K562 (cell line): ENCODE measurements at regions not wholly inside any gene's neighbourhood (a gene's known extent, or its start where the extent isn't known, plus 50 kb on each side); places are given as distances from the start of the nearest gene placed in this dataset.

Experiments
- ATAC-seq: fragments of 200-7000 bp; cut with Tn5 transposase; 3 replicates; pipeline ENCODE4 v1.9.1; 2020; ENCODE audit warnings: moderate library complexity
- BruUV-seq: library from RNA; stranded (reverse); fragments of 400-500 nt; replicated peaks from 2 replicates; lab custom pipeline; 2021; lab: Mats Ljungman, UMichigan
- CTCF ChIA-PET: fragments of 300-600 bp; formaldehyde crosslinking; extraction: SDS; loops from one replicate; lab custom pipeline; 2021; ENCODE audit warnings: low intra/inter-chr PET ratio; lab: Yijun Ruan, JAX
- POLR2A ChIA-PET: fragments of 300-600, 350-650 bp; sonication (Branson Sonifier 250); formaldehyde crosslinking; extraction: SDS; loops from one replicate; lab custom pipeline; 2021; ENCODE audit warnings: antibody characterized with exemption, inconsistent platforms; lab: Yijun Ruan, JAX
- DNase-seq, 4 experiments: peaks; one replicate each; pipeline versions ENCODE4 v3.0.0 to v3.0.0-alpha.2; 2011 to 2018; ENCODE audit warnings: low spot score in 3 of 4, mixed read lengths in 3 of 4; ENCODE audit errors: extremely low read depth in 1 of 4
- FAIRE-seq: peaks from 2 replicates; lab custom pipeline; 2011; peaks lifted over from hg19 to GRCh38; lab: Jason Lieb, UNC
- H2AFZ ChIP-seq: 2 replicates; pipeline ENCODE4 v1.6.0; 2011; ENCODE audit warnings: low read depth, low read length, control low read depth, inconsistent platforms
- H3K27ac ChIP-seq: fragments of 200-600 bp; 3 replicates; pipeline ENCODE4 v1.8.0; 2011; ENCODE audit warnings: low read depth, mild to moderate bottlenecking, control low read depth, inconsistent platforms, low read length, moderate library complexity, mixed read lengths; ENCODE audit errors: extremely low read depth
- H3K27me3 ChIP-seq, 2 experiments: fragments of 300-600 bp in 1 of 2; 2 replicates in 1 of 2; 3 replicates in 1 of 2; pipeline versions ENCODE4 v1.6.0 to v1.8.0; 2011; ENCODE audit warnings: inconsistent platforms in 2 of 2, low read length in 2 of 2, mild to moderate bottlenecking in 1 of 2, mixed read lengths in 1 of 2, moderate library complexity in 1 of 2; ENCODE audit not compliant: control insufficient read depth in 2 of 2, insufficient read depth in 2 of 2
- H3K36me3 ChIP-seq: fragments of 300-600 bp; 3 replicates; pipeline ENCODE4 v1.8.0; 2011; ENCODE audit warnings: mild to moderate bottlenecking, low read length, inconsistent platforms; ENCODE audit not compliant: control insufficient read depth, insufficient read depth
- H3K4me1 ChIP-seq, 2 experiments: fragments of 200-600 bp in 1 of 2; replicated peaks in 1 of 2; 2 replicates in 1 of 2; 3 replicates in 1 of 2; pipeline versions ENCODE4 v1.5.1 to v1.8.0; 2011; ENCODE audit warnings: inconsistent platforms in 2 of 2, low read length in 2 of 2, mild to moderate bottlenecking in 1 of 2, mixed read lengths in 1 of 2, moderate library complexity in 1 of 2; ENCODE audit not compliant: control insufficient read depth in 2 of 2, insufficient read depth in 2 of 2
- H3K4me2 ChIP-seq: 2 replicates; pipeline ENCODE4 v1.6.1; 2011; ENCODE audit warnings: low read length, control low read depth, inconsistent platforms, mixed read lengths; ENCODE audit not compliant: insufficient read depth
- H3K4me3 ChIP-seq: fragments of 200-600 bp; sonication (generic), shearing (Covaris generic); 2 replicates; pipeline ENCODE4 v1.5.1; 2016; ENCODE audit warnings: control low read depth, inconsistent platforms
- H3K79me2 ChIP-seq: fragments of 200-600 bp; 3 replicates; pipeline ENCODE4 v1.8.0; 2011; ENCODE audit warnings: low read length, inconsistent platforms; ENCODE audit not compliant: control insufficient read depth, insufficient read depth
- H3K9ac ChIP-seq, 2 experiments: 2 replicates each; pipeline versions ENCODE4 v1.6.0 to v1.6.1; 2011; ENCODE audit warnings: low read depth in 2 of 2, low read length in 2 of 2, control low read depth in 1 of 2, inconsistent platforms in 1 of 2, mild to moderate bottlenecking in 1 of 2, mixed read lengths in 1 of 2; ENCODE audit not compliant: insufficient read depth in 1 of 2
- H3K9me1 ChIP-seq: one replicate; pipeline ENCODE4 v1.6.0; 2011; ENCODE audit warnings: inconsistent platforms, mild to moderate bottlenecking, low read length, moderate library complexity; ENCODE audit not compliant: control insufficient read depth, insufficient read depth
- H3K9me3 ChIP-seq: replicated peaks from 2 replicates; pipeline ENCODE4 v1.5.1; 2011; ENCODE audit warnings: low read depth, low read length, inconsistent platforms; ENCODE audit not compliant: control insufficient read depth, insufficient read depth
- H4K20me1 ChIP-seq: replicated peaks from 2 replicates; pipeline ENCODE4 v1.6.1; 2011; ENCODE audit warnings: low read length, inconsistent platforms, mixed read lengths; ENCODE audit not compliant: control insufficient read depth, insufficient read depth
- ADNP ChIP-seq: fragments of 200-800 bp; sonication (Bioruptor generic); IDR thresholded peaks from 2 replicates; pipeline ENCODE4 v1.6.1; 2016; ENCODE audit warnings: missing genetic modification characterization, missing compliant biosample characterization
- ASH1L ChIP-seq: fragments of 450-650 bp; IDR thresholded peaks from 2 replicates; pipeline ENCODE4 v1.6.1; 2018; ENCODE audit warnings: borderline replicate concordance, mild to moderate bottlenecking, low read depth; ENCODE audit not compliant: partially characterized antibody
- DACH1 ChIP-seq: fragments of 450-650 bp; IDR thresholded peaks from 2 replicates; pipeline ENCODE4 v1.6.1; 2018; ENCODE audit not compliant: partially characterized antibody
- MTF1 ChIP-seq: fragments of 250-450 bp; sonication (Bioruptor Pico); IDR thresholded peaks from 2 replicates; pipeline ENCODE4 v1.9.0; 2021; ENCODE audit warnings: moderate library complexity, mild to moderate bottlenecking, inconsistent platforms, borderline replicate concordance
- MYNN ChIP-seq, 2 experiments: sonication (generic); formaldehyde crosslinking in 1 of 2; IDR thresholded peaks; 2 replicates each; pipeline versions ENCODE4 v1.5.0 to v1.6.1; 2016 to 2020; ENCODE audit warnings: antibody characterized with exemption in 1 of 2, missing genetic modification reagents in 1 of 2
- PYGO2 ChIP-seq: fragments of 450-650 bp; IDR thresholded peaks from 2 replicates; pipeline ENCODE4 v1.6.1; 2016; ENCODE audit warnings: mild to moderate bottlenecking, missing genetic modification characterization, moderate library complexity, missing compliant biosample characterization
- RBBP5 ChIP-seq: fragments of 200-600 bp; sonication (generic); IDR thresholded peaks from 2 replicates; pipeline ENCODE4 v1.6.1; 2012; ENCODE audit warnings: borderline replicate concordance, mild to moderate bottlenecking, low read length, control low read depth, inconsistent platforms; ENCODE audit not compliant: insufficient read depth, poor library complexity, severe bottlenecking
- XRCC4 ChIP-seq: IDR thresholded peaks from one replicate; pipeline ENCODE4 v1.6.1; 2011; ENCODE audit not compliant: insufficient read depth, insufficient read length; ENCODE audit errors: extremely low read depth
- ZKSCAN8 ChIP-seq: fragments of 200-800 bp; sonication (Bioruptor generic); IDR thresholded peaks from 2 replicates; pipeline ENCODE4 v1.6.1; 2016; ENCODE audit warnings: missing genetic modification characterization, missing compliant biosample characterization
- ZNF445 ChIP-seq: fragments of 250-450 bp; sonication (Bioruptor Pico); IDR thresholded peaks from 2 replicates; pipeline ENCODE4 v1.4.0; 2020; ENCODE audit warnings: low read depth, mild to moderate bottlenecking, moderate library complexity
- WGBS: fragments of 100-300 bp; shearing (Covaris generic); methylation state at CpG from one replicate; pipeline ENCODE4 v1.1.6; 2016; ENCODE audit warnings: low coverage, mixed read lengths; ENCODE audit not compliant: insufficient coverage; ENCODE audit errors: missing lambda C conversion rate; 5-methylcytosine and 5-hydroxymethylcytosine counted together
- in situ Hi-C: fragments of 300-500 bp; cut with MboI; formaldehyde crosslinking; loops from 4 replicates; pipeline ENCODE4 v1.15.0; 2018; ENCODE audit warnings: inconsistent platforms, mixed read lengths
- intact Hi-C: fragments of 100-400 bp; cut with micrococcal nuclease; formaldehyde crosslinking; loops from 2 replicates; pipeline ENCODE4 v1.14.2; 2022
- TF ChIP-seq, protein P1 (sequence below): fragments of 450-650 bp; formaldehyde crosslinking; IDR thresholded peaks from 2 replicates; pipeline ENCODE4 v1.4.0; 2020; ENCODE audit warnings: mild to moderate bottlenecking, moderate library complexity
- TF ChIP-seq, protein P2 (sequence below), 2 experiments: fragments of 150-350 bp in 1 of 2; IDR thresholded peaks; 2 replicates each; pipeline ENCODE4 v1.6.1; 2012 to 2016; ENCODE audit warnings: low read depth in 2 of 2, low read length in 2 of 2, mild to moderate bottlenecking in 1 of 2, moderate library complexity in 1 of 2
- TF ChIP-seq, protein P3 (sequence below): fragments of 450-650 bp; IDR thresholded peaks from 2 replicates; pipeline ENCODE4 v1.6.1; 2016; ENCODE audit warnings: mild to moderate bottlenecking

DNA sequence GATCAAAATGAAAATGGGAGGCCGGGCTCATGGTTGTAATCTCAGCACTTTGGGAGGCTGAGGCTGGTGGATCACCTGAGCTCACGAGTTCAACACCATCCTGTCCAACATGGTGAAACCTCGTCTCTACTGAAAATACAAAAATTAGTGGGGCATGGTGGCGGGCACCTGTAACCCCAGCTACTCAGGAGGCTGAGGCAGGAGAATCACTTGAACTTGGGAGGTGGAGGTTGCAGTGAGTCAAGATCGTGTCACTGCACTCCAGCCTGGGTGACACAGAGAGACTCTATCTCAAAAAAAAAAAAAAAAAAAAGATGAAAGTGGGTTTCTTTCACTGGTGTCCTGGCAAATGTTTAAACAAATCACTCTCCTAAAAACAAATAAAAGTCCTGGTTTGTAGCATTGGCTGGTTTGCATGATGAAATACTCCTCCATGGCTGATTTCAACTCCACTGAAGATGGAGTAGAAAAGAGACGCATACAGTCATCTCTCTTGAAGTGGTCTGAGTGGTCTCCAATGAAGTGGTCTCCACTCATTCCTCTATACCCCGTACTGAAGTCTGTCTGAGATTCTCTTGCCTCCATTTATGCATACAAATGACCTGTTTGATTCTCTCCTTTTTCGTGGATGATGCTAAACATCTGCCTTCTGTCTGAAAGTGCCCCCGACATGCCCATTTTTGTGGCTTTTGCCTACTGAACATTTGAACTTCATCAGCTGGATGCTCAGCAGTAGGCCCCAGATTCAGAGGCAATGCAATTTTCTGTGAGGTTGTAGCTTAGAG is 153.0 kb upstream of the FAM20A start:
- 6% methylated on average over 8 of the region's 9 CpGs for WGBS
- H3K9ac ChIP-seq = no peak overlapping the region
- CTCF ChIA-PET = no interaction called here
- no peak for FAIRE-seq
- H4K20me1 ChIP-seq = no peaks in the 10 kb centered on the region
- peaks cover 8 to 9% of the 10 kb centered on the region in 2 experiments; a peak in 4 of 5 replicates for H3K27me3 ChIP-seq
- H3K4me2 ChIP-seq = no peak overlapping the region
- H3K79me2 ChIP-seq = no peaks in the 10 kb centered on the region
- POLR2A ChIA-PET = interaction anchor here (0.5 kb wide), 1 partner anchor 373 kb away, joined by 3 read pairs; no protein-coding TSS in a partner anchor
- H3K9me1 ChIP-seq = no peaks in the 10 kb centered on the region
- intact Hi-C loops (loop anchor here (5.0 kb wide), 1 partner anchor 122 kb away; no protein-coding TSS in a partner anchor), in situ Hi-C loops (loop anchor here (25.0 kb wide), 3 partner anchors 492 to 792 kb away; no protein-coding TSS in a partner anchor)
- H2AFZ ChIP-seq = no peak overlapping the region
- no peak overlapping the region for H3K27ac ChIP-seq
- peaks cover under 1 to 3% of the 10 kb centered on the region in 2 experiments; a peak in 2 of 5 replicates for H3K4me1 ChIP-seq
- no peaks in the 10 kb centered on the region for H3K9me3 ChIP-seq
- no peak for ATAC-seq
- no peaks in the 10 kb centered on the region for H3K36me3 ChIP-seq
- H3K4me3 ChIP-seq = no peak overlapping the region
- no peak for DNase-seq
- BruUV-seq = no TSS peak
- TF ChIP-seq, protein P1, sequence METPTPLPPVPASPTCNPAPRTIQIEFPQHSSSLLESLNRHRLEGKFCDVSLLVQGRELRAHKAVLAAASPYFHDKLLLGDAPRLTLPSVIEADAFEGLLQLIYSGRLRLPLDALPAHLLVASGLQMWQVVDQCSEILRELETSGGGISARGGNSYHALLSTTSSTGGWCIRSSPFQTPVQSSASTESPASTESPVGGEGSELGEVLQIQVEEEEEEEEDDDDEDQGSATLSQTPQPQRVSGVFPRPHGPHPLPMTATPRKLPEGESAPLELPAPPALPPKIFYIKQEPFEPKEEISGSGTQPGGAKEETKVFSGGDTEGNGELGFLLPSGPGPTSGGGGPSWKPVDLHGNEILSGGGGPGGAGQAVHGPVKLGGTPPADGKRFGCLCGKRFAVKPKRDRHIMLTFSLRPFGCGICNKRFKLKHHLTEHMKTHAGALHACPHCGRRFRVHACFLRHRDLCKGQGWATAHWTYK (CRISPR knock-in tag) = no peak
- TF ChIP-seq ZKSCAN8 (no peak), MYNN (IDR thresholded peaks at IDR 0.05) (no peak), MYNN (CRISPR knock-in tag; IDR thresholded peaks at IDR 0.05) (no peak), XRCC4 (no peak), DACH1 (no peak), RBBP5 (no peak), ADNP (tag) (no peak), MTF1 (no peak), ZNF445 (no peak), PYGO2 (tag) (no peak), ASH1L (no peak)
- TF ChIP-seq, protein P2, sequence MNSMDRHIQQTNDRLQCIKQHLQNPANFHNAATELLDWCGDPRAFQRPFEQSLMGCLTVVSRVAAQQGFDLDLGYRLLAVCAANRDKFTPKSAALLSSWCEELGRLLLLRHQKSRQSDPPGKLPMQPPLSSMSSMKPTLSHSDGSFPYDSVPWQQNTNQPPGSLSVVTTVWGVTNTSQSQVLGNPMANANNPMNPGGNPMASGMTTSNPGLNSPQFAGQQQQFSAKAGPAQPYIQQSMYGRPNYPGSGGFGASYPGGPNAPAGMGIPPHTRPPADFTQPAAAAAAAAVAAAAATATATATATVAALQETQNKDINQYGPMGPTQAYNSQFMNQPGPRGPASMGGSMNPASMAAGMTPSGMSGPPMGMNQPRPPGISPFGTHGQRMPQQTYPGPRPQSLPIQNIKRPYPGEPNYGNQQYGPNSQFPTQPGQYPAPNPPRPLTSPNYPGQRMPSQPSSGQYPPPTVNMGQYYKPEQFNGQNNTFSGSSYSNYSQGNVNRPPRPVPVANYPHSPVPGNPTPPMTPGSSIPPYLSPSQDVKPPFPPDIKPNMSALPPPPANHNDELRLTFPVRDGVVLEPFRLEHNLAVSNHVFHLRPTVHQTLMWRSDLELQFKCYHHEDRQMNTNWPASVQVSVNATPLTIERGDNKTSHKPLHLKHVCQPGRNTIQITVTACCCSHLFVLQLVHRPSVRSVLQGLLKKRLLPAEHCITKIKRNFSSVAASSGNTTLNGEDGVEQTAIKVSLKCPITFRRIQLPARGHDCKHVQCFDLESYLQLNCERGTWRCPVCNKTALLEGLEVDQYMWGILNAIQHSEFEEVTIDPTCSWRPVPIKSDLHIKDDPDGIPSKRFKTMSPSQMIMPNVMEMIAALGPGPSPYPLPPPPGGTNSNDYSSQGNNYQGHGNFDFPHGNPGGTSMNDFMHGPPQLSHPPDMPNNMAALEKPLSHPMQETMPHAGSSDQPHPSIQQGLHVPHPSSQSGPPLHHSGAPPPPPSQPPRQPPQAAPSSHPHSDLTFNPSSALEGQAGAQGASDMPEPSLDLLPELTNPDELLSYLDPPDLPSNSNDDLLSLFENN (IDR thresholded peaks at IDR 0.05; ENCODE audit: low read depth in 2 of 2, low read length in 2 of 2) = no peak
- TF ChIP-seq, protein P3, sequence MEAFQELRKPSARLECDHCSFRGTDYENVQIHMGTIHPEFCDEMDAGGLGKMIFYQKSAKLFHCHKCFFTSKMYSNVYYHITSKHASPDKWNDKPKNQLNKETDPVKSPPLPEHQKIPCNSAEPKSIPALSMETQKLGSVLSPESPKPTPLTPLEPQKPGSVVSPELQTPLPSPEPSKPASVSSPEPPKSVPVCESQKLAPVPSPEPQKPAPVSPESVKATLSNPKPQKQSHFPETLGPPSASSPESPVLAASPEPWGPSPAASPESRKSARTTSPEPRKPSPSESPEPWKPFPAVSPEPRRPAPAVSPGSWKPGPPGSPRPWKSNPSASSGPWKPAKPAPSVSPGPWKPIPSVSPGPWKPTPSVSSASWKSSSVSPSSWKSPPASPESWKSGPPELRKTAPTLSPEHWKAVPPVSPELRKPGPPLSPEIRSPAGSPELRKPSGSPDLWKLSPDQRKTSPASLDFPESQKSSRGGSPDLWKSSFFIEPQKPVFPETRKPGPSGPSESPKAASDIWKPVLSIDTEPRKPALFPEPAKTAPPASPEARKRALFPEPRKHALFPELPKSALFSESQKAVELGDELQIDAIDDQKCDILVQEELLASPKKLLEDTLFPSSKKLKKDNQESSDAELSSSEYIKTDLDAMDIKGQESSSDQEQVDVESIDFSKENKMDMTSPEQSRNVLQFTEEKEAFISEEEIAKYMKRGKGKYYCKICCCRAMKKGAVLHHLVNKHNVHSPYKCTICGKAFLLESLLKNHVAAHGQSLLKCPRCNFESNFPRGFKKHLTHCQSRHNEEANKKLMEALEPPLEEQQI = no peak
